Endothelial cell (in vitro differentiated cells): ENCODE measurements at regions not wholly inside any gene's neighbourhood (a gene's known extent, or its start where the extent isn't known, plus 50 kb on each side); places are given as distances from the start of the nearest gene placed in this dataset.

Experiments used
- DNase-seq: peaks from one replicate; pipeline ENCODE4 v3.0.0; 2021; ENCODE audit warnings: low spot score
- H3K27ac Mint-ChIP-seq: one replicate; pipeline ENCODE4 v1.8.0; 2021; ENCODE audit warnings: mixed read lengths, inconsistent platforms; ENCODE audit not compliant: unreplicated experiment
- H3K27me3 Mint-ChIP-seq: one replicate; pipeline ENCODE4 v1.8.0; 2021; ENCODE audit warnings: mild to moderate bottlenecking, moderate library complexity, mixed read lengths, inconsistent platforms; ENCODE audit not compliant: unreplicated experiment
- H3K36me3 Mint-ChIP-seq: one replicate; pipeline ENCODE4 v1.8.0; 2021; ENCODE audit warnings: mild to moderate bottlenecking, low read depth, mixed read lengths, inconsistent platforms; ENCODE audit not compliant: unreplicated experiment
- H3K4me1 Mint-ChIP-seq: one replicate; pipeline ENCODE4 v1.8.0; 2021; ENCODE audit warnings: mild to moderate bottlenecking, mixed read lengths, inconsistent platforms; ENCODE audit not compliant: unreplicated experiment
- H3K4me3 Mint-ChIP-seq: one replicate; pipeline ENCODE4 v1.8.0; 2021; ENCODE audit warnings: mild to moderate bottlenecking, mixed read lengths, inconsistent platforms; ENCODE audit not compliant: unreplicated experiment
- H3K9me3 Mint-ChIP-seq: one replicate; pipeline ENCODE4 v1.8.0; 2021; ENCODE audit warnings: mixed read lengths, inconsistent platforms; ENCODE audit not compliant: unreplicated experiment
- TF ChIP-seq, protein P1 (sequence below): fragments of 200-600 bp; sonication (generic); IDR thresholded peaks from one replicate; pipeline ENCODE4 v1.5.0; 2021; ENCODE audit warnings: antibody characterized with exemption; ENCODE audit not compliant: unreplicated experiment

DNA sequence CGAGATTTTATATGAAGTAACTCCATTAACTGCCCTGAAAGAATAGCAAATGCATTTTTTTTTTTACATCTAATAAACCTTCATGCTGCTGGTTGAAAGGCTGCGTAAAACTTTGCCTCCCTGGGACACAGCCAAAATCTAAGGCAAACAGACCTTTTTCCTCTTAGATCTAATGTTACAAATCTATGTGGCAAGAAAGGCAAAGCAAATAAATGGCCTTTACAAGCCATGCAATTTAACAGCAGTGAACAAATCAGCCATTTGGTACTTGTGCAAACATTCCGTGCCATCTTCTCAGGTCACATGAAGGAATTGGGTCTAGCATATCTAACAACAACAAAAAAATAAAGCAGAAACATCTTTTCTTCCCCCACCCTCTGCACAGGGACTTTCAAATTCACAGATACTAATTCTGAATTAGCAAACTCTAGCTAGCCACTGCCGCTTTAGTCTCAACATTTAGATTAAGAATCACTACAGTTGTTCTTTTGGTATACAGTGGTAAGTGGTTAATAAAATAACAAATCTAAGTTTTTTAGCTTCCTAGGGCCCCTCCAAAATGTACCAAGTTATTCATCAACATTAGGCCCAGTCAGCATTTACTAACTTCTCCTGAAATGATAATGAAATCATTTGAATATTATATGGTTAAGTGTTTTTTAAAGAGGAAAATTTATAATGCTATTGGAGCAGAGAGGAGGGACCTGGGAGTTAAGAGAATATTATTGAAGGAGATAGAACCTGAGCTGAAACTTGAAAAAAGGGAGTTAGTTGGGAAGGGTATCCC lies 593.8 kb downstream of the SMARCA1 start:
- Mint-ChIP-seq H3K27ac (no peak overlapping the region), H3K4me3 (no peak overlapping the region), H3K36me3 (no peaks in the 10 kb centered on the region), H3K27me3 (no peaks in the 10 kb centered on the region), H3K9me3 (no peaks in the 10 kb centered on the region), H3K4me1 (no peaks in the 10 kb centered on the region)
- no peak for DNase-seq
- TF ChIP-seq, protein P1, sequence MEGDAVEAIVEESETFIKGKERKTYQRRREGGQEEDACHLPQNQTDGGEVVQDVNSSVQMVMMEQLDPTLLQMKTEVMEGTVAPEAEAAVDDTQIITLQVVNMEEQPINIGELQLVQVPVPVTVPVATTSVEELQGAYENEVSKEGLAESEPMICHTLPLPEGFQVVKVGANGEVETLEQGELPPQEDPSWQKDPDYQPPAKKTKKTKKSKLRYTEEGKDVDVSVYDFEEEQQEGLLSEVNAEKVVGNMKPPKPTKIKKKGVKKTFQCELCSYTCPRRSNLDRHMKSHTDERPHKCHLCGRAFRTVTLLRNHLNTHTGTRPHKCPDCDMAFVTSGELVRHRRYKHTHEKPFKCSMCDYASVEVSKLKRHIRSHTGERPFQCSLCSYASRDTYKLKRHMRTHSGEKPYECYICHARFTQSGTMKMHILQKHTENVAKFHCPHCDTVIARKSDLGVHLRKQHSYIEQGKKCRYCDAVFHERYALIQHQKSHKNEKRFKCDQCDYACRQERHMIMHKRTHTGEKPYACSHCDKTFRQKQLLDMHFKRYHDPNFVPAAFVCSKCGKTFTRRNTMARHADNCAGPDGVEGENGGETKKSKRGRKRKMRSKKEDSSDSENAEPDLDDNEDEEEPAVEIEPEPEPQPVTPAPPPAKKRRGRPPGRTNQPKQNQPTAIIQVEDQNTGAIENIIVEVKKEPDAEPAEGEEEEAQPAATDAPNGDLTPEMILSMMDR, result no peak

DNA sequence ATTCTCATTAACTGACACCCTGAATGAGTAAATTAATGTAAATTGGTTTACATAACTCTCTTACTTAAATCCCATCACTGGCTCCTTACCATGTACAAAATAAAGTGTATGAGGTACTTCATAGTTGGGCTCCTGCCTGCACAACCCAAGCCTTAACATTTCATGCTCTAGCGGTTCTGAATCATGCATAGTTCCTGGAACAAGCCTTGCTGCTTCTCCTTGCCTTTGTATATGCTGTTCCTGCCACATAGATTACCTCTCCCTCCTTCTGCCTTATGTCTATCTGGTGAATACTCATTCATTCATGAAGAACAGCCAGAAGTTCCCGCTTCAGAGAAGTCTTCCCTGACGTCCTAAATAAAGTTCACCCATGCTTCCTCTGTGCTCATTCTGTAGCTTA lies 594.7 kb downstream of the SMARCA1 start:
- Mint-ChIP-seq H3K4me1 (no peaks in the 10 kb centered on the region), H3K4me3 (no peak overlapping the region)
- TF ChIP-seq, protein P1, result no peak

DNA sequence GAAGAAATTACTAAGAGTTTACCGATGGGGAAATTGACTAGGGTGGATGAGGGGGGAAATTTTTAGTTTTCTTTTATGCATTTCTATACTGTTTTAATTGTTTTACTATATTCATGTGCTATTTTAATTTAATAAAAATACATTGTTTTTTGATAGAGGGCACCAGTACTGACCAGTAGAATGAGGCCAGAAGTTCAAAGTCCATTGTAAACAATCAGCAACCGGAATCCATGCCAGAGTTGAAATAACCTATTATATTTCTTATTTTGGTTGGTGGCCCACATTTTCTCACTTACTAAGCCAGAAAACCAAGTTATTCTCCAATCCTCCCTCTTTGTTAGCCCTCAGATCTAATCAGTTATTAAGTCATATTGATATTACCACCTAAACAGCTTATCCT lies 595.9 kb downstream of the SMARCA1 start:
- Mint-ChIP-seq H3K4me1 (no peaks in the 10 kb centered on the region), H3K27me3 (no peaks in the 10 kb centered on the region), H3K27ac (no peak overlapping the region), H3K9me3 (no peaks in the 10 kb centered on the region), H3K4me3 (no peak overlapping the region), H3K36me3 (no peaks in the 10 kb centered on the region)
- no peak for DNase-seq
- TF ChIP-seq, protein P1, result no peak

More for the DNA sequence above, 594.7 kb downstream of the SMARCA1 start:
- H3K36me3 Mint-ChIP-seq, result no peaks in the 10 kb centered on the region
- no peaks in the 10 kb centered on the region for H3K9me3 Mint-ChIP-seq
- no peaks in the 10 kb centered on the region for H3K27me3 Mint-ChIP-seq
- H3K27ac Mint-ChIP-seq, result no peak overlapping the region
- no peak for DNase-seq

DNA sequence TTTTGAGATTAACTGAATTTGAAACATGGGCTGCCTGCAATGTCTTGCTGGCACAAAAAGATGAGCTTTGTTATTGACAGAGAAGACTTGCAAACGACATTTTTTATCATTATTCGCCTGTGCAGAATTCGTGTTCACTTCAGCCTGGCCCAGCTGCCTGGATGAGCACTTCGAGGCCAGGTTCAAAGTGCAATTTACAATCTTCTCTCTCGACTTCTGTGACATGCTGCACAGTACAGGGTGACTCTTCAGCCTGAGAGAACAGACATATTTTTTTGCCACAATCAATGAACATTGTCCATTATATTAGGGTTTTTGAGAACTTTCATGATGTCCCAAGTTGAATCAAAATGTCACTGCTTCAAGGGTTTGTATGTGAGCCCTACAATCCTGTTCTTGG lies 616.5 kb downstream of the SMARCA1 start:
- DNase-seq, result no peak
- H3K27ac Mint-ChIP-seq, result no peak overlapping the region
- no peak overlapping the region for H3K4me3 Mint-ChIP-seq
- H3K36me3 Mint-ChIP-seq, result no peaks in the 10 kb centered on the region
- peaks cover 2% of the 10 kb centered on the region for H3K27me3 Mint-ChIP-seq
- TF ChIP-seq, protein P1, result no peak
- H3K9me3 Mint-ChIP-seq, result no peaks in the 10 kb centered on the region
- no peaks in the 10 kb centered on the region for H3K4me1 Mint-ChIP-seq

DNA sequence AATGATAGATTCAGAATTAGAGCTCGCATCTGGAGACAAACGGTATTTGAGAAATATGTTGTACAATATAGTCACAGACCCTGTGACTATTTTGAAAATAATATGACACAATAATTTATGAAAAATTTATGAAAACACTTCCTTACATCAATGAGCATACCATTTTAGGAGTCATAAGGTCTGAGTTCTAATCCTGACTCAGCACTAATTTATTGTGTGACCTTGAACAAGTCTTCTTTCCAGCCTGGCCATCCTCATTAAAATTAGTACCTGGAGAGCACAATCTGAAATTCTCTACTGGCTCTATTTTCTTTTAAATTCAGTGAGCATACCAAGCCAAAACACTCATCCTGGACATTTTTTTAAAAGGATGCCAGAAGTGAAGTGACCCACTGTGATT lies 622.3 kb downstream of the SMARCA1 start:
- Mint-ChIP-seq H3K27me3 (peaks cover 2% of the 10 kb centered on the region), H3K4me1 (no peaks in the 10 kb centered on the region), H3K4me3 (no peak overlapping the region), H3K36me3 (no peaks in the 10 kb centered on the region), H3K27ac (no peak overlapping the region), H3K9me3 (no peaks in the 10 kb centered on the region)
- TF ChIP-seq, protein P1, result no peak
- DNase-seq, result no peak
